ENCODE measurements at regions not wholly inside any gene's neighbourhood (a gene's known extent, or its start where the extent isn't known, plus 50 kb on each side); places are given as distances from the start of the nearest gene placed in this dataset.
A peak's percentile ranks its signal among the peaks of the same experiment; 100 is the strongest.

GRCh38 chr4:140281828-140282552 lies 91.5 kb upstream of the SCOC start:
- DNase-seq = no peak

- no peak for DNase-seq
These were observed 95.9 kb upstream of the SCOC start for GRCh38 chr4:140277576-140277975.

- DNase-seq = no peak
These were observed 101.9 kb upstream of the SCOC start for GRCh38 chr4:140271553-140271952.

- no peak for DNase-seq
These were observed 104.1 kb upstream of the SCOC start for GRCh38 chr4:140269369-140269768.

GRCh38 chr4:140268186-140268841 lies 105.1 kb upstream of the SCOC start:
- no peak for DNase-seq

- no peak for DNase-seq
These were observed 105.9 kb upstream of the SCOC start for GRCh38 chr4:140267576-140267975.

- DNase-seq = no peak
These were observed 106.4 kb upstream of the SCOC start for GRCh38 chr4:140266958-140267568.

GRCh38 chr4:140260227-140260626 lies 106.2 kb upstream of the MAML3 start:
- no peak for DNase-seq

GRCh38 chr4:140258476-140258875 lies 104.5 kb upstream of the MAML3 start:
- no peak for DNase-seq

GRCh38 chr4:140257461-140258305 lies 103.7 kb upstream of the MAML3 start:
- DNase-seq = no peak

GRCh38 chr4:140256941-140257340 lies 103.0 kb upstream of the MAML3 start:
- no peak for DNase-seq

- no peak for DNase-seq
These were observed 102.4 kb upstream of the MAML3 start for GRCh38 chr4:140256335-140256734.

GRCh38 chr4:140255927-140256326 lies 101.9 kb upstream of the MAML3 start:
- no peak for DNase-seq

GRCh38 chr4:140255467-140255866 lies 101.5 kb upstream of the MAML3 start:
- no peak for DNase-seq

- no peak for DNase-seq
These were observed 100.8 kb upstream of the MAML3 start for GRCh38 chr4:140254651-140255299.

- DNase-seq = no peak
These were observed 99.6 kb upstream of the MAML3 start for GRCh38 chr4:140253556-140254027.

- peak; percentile 84 to 85 for DNase-seq
These were observed 99.0 kb upstream of the MAML3 start for GRCh38 chr4:140252742-140253555.

- DNase-seq = no peak
These were observed 98.3 kb upstream of the MAML3 start for GRCh38 chr4:140252141-140252741.

GRCh38 chr4:140251571-140251970 lies 97.6 kb upstream of the MAML3 start:
- no peak for DNase-seq

- DNase-seq = no peak
These were observed 97.1 kb upstream of the MAML3 start for GRCh38 chr4:140250989-140251552.
